Ishikawa (cell line): ENCODE measurements at regions not wholly inside any gene's neighbourhood (a gene's known extent, or its start where the extent isn't known, plus 50 kb on each side); places are given as distances from the start of the nearest gene placed in this dataset.

ENCODE experiments used
- CEBPB ChIP-seq: IDR thresholded peaks from 2 replicates; pipeline ENCODE4 v1.6.1; 2012
- CREB1 ChIP-seq: IDR thresholded peaks from 2 replicates; pipeline ENCODE4 v1.6.1; 2012; ENCODE audit warnings: low read depth
- EGR1 ChIP-seq: IDR thresholded peaks from 2 replicates; pipeline ENCODE4 v1.6.1; 2012
- EP300 ChIP-seq: IDR thresholded peaks from 2 replicates; pipeline ENCODE4 v1.6.1; 2012; ENCODE audit warnings: borderline replicate concordance
- FOXM1 ChIP-seq: IDR thresholded peaks from 2 replicates; pipeline ENCODE4 v1.6.1; 2012; ENCODE audit warnings: low read depth, borderline replicate concordance
- NFIC ChIP-seq: IDR thresholded peaks from 2 replicates; pipeline ENCODE4 v1.6.1; 2012
- RAD21 ChIP-seq: IDR thresholded peaks from 2 replicates; pipeline ENCODE4 v1.6.1; 2012; ENCODE audit warnings: low read depth
- TAF1 ChIP-seq: IDR thresholded peaks from 2 replicates; pipeline ENCODE4 v1.6.1; 2012; ENCODE audit warnings: low read depth, mild to moderate bottlenecking
- TCF12 ChIP-seq: IDR thresholded peaks from 2 replicates; pipeline ENCODE4 v1.6.1; 2012; ENCODE audit warnings: low read depth
- TEAD4 ChIP-seq: IDR thresholded peaks from 2 replicates; pipeline ENCODE4 v1.6.1; 2012
- YY1 ChIP-seq: IDR thresholded peaks from 2 replicates; pipeline ENCODE4 v1.6.1; 2012; ENCODE audit warnings: low read depth
- ZBTB7A ChIP-seq: IDR thresholded peaks from 2 replicates; pipeline ENCODE4 v1.6.1; 2012; ENCODE audit warnings: low read depth
- TF ChIP-seq, protein P1 (sequence below): IDR thresholded peaks from 2 replicates; pipeline ENCODE4 v1.6.1; 2012
- TF ChIP-seq, protein P2 (sequence below): IDR thresholded peaks from 2 replicates; pipeline ENCODE4 v1.6.1; 2012
- TF ChIP-seq, protein P3 (sequence below): IDR thresholded peaks from 2 replicates; pipeline ENCODE4 v1.6.1; 2012; ENCODE audit warnings: low read depth, mild to moderate bottlenecking

DNA sequence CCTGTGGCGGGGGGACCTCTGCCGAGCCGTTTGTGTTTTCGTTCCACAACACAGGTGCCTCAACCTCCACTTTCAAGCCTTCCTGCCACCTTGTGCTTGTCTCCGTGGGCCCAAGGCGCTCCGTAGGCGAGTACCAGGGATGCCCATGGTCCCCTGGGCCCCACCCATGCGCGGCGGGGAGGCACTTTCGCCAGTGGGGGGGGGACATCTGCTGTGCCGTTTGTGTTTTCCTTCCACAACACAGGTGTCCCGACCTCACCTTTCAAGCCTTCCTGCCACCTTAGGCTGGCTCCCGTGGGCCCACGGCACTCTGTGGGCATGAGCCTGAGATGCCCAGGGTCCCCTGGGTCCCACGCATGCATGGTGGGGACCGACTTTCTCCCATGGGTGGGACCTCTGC, 335.9 kb downstream of the ALG10 start:
- no peak for TF ChIP-seq RAD21

DNA sequence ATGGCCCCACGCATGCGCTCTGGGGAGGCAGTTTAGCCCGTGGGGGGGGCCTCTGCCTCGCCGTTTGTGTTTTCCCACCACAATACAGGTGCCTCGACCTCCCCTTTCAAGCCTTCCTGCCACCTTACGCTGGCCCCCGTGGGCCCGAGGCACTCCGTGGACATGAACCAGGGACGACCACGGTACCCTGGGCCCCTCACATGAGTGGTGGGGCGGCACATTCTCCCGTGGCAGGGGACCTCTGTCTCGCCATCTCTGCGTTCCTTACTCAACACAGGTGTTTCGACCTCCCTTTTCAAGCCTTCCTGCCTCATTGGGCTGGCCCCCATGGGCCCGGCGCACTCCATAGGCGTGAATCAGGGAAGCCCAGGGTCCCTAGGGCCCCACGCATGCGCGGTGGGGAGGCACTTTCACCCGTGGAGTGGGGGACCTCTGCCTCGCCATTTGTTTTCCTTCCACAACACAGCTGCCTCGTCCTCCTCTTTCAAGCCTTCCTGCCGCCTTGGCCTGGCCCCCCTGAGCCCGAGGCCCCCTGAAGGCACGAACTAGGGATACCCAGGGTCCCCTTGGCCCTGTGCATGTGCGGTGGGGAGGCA, 339.5 kb downstream of the ALG10 start:
- TF ChIP-seq ZBTB7A (no peak), TAF1 (no peak), FOXM1 (no peak), TCF12 (no peak), CREB1 (no peak), RAD21 (no peak), EGR1 (no peak), YY1 (no peak), CEBPB (no peak), EP300 (no peak)
- TF ChIP-seq, protein P1, sequence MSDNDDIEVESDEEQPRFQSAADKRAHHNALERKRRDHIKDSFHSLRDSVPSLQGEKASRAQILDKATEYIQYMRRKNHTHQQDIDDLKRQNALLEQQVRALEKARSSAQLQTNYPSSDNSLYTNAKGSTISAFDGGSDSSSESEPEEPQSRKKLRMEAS = no peak

DNA sequence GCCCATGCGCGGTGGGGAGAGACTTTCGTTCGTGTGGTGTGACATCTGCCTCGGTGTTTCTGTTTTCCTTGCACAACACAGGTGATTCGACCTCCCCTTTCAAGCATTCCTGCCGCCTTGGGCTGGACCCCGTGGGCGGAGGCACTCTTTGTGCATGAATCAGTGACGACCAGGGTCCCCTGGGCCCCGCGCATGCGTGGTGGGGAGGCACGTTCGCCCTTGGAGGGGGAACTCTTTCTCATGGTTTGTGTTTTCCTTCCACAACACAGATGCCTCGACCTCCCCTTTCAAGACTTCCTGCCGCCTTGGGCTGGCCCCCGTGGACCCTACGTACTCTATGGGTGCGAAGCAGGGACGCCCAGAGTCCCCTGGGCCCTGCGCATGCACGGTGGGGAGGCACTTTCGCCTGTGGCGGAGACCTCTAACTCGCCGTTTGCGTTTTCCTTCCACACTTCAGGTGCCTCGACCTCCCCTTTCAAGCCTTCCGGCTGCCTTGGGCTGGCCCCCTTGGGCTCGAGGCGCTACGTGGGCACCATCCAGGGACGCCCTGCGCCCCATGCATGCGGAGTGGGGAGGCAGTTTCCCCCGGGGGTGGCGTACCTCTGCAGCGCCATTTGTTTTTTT, 340.9 kb downstream of the ALG10 start:
- TF ChIP-seq TEAD4 (no peak), EGR1 (no peak), TCF12 (no peak), ZBTB7A (no peak), FOXM1 (no peak), TAF1 (no peak), RAD21 (no peak), YY1 (no peak), CEBPB (no peak), EP300 (no peak), NFIC (no peak), CREB1 (no peak)
- TF ChIP-seq, protein P2, sequence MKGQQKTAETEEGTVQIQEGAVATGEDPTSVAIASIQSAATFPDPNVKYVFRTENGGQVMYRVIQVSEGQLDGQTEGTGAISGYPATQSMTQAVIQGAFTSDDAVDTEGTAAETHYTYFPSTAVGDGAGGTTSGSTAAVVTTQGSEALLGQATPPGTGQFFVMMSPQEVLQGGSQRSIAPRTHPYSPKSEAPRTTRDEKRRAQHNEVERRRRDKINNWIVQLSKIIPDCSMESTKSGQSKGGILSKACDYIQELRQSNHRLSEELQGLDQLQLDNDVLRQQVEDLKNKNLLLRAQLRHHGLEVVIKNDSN = no peak
- TF ChIP-seq, protein P1 = no peak
- TF ChIP-seq, protein P3, sequence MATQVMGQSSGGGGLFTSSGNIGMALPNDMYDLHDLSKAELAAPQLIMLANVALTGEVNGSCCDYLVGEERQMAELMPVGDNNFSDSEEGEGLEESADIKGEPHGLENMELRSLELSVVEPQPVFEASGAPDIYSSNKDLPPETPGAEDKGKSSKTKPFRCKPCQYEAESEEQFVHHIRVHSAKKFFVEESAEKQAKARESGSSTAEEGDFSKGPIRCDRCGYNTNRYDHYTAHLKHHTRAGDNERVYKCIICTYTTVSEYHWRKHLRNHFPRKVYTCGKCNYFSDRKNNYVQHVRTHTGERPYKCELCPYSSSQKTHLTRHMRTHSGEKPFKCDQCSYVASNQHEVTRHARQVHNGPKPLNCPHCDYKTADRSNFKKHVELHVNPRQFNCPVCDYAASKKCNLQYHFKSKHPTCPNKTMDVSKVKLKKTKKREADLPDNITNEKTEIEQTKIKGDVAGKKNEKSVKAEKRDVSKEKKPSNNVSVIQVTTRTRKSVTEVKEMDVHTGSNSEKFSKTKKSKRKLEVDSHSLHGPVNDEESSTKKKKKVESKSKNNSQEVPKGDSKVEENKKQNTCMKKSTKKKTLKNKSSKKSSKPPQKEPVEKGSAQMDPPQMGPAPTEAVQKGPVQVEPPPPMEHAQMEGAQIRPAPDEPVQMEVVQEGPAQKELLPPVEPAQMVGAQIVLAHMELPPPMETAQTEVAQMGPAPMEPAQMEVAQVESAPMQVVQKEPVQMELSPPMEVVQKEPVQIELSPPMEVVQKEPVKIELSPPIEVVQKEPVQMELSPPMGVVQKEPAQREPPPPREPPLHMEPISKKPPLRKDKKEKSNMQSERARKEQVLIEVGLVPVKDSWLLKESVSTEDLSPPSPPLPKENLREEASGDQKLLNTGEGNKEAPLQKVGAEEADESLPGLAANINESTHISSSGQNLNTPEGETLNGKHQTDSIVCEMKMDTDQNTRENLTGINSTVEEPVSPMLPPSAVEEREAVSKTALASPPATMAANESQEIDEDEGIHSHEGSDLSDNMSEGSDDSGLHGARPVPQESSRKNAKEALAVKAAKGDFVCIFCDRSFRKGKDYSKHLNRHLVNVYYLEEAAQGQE = no peak

DNA sequence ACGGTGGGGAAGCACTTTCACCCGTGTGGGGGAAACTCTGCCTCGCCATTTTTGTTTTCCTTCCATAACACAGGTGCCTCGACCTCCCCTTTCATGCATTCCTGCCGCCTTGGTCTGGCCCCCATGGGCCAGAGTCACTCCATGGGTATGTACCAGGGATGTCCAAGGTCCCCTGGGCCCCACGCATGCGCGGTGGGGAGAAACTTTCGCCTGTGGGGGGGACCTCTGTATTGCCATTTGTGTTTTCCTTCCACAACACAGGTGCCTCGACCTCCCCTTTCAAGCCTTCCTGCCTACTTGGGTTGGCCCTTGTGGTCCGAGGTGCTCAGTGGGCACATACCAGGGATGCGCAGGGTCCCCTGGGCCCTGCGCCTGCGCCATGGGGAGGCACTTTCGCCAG, 345.8 kb downstream of the ALG10 start:
- TF ChIP-seq CEBPB = no peak

DNA sequence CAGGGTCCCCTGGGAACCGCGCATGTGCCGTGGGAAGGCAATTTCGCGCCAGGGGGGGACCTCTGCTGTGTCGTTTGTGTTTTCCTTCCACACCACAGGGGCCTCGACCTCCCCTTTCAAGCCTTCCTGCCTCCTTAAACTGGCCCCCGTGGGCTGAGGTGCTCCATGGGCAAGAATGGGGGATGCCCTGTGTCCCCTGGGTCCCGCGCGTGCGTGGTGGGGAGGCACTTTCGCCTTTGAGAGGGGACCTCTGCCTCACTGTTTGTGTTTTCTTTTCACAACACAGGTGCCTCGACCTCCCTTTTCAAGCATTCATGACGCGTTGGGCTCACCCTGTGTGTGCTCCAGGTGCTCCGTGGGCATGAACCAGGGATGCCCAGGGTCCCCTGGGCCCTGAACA, 348.8 kb downstream of the ALG10 start:
- no peak for TF ChIP-seq CEBPB
- TF ChIP-seq NFIC = no peak
- no peak for TF ChIP-seq EGR1
- TF ChIP-seq, protein P1 = no peak
- no peak for TF ChIP-seq RAD21
- no peak for TF ChIP-seq YY1
- TF ChIP-seq ZBTB7A = no peak
- no peak for TF ChIP-seq TEAD4
- TF ChIP-seq, protein P3 = no peak
- no peak for TF ChIP-seq EP300
- TF ChIP-seq CREB1 = no peak

DNA sequence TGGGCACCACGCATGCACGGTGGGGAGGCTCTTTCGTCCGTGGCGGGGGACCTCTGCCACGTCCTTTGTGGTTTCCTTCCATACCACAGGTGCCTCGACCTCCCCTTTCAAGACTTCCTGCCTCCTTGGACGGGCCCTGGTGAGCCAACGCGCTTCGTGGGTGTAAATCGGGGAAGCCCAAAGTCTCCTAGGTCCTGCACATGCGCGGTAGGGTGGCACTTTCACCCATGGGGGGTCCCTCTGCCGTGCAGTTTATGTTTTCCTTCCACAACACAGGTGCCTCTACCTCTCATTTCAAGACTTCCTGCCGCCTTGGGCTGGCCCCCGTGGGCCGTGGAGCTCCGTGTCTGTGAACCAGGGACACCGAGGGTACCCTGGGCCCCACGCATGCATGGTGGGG, 349.7 kb downstream of the ALG10 start:
- TF ChIP-seq TEAD4 (no peak), FOXM1 (no peak), TCF12 (no peak), NFIC (no peak), YY1 (no peak), CREB1 (no peak), EGR1 (no peak), ZBTB7A (no peak), CEBPB (no peak), RAD21 (no peak)
- TF ChIP-seq, protein P3 = no peak
- TF ChIP-seq, protein P2 = no peak
